ENCODE measurements at regions not wholly inside any gene's neighbourhood (a gene's known extent, or its start where the extent isn't known, plus 50 kb on each side); places are given as distances from the start of the nearest gene placed in this dataset.

GRCh38 chr1:79899914-79900313 is 893.4 kb upstream of the ADGRL4 start:
- no peak for TF ChIP-seq POLR2A (IDR thresholded peaks at IDR 0.05)
- TF ChIP-seq, protein P1, sequence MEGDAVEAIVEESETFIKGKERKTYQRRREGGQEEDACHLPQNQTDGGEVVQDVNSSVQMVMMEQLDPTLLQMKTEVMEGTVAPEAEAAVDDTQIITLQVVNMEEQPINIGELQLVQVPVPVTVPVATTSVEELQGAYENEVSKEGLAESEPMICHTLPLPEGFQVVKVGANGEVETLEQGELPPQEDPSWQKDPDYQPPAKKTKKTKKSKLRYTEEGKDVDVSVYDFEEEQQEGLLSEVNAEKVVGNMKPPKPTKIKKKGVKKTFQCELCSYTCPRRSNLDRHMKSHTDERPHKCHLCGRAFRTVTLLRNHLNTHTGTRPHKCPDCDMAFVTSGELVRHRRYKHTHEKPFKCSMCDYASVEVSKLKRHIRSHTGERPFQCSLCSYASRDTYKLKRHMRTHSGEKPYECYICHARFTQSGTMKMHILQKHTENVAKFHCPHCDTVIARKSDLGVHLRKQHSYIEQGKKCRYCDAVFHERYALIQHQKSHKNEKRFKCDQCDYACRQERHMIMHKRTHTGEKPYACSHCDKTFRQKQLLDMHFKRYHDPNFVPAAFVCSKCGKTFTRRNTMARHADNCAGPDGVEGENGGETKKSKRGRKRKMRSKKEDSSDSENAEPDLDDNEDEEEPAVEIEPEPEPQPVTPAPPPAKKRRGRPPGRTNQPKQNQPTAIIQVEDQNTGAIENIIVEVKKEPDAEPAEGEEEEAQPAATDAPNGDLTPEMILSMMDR (IDR thresholded peaks at IDR 0.05) = no peak
